GM19395 (cell line): ENCODE measurements at regions not wholly inside any gene's neighbourhood (a gene's known extent, or its start where the extent isn't known, plus 50 kb on each side); places are given as distances from the start of the nearest gene placed in this dataset.

Source experiments
- ATAC-seq: cut with Tn5 transposase; IDR thresholded peaks from one replicate; pipeline ENCODE4 v1.9.1; 2021; ENCODE audit warnings: mild to moderate bottlenecking, moderate library complexity; ENCODE audit not compliant: unreplicated experiment

GRCh38 chr2:150023663-150024062 lies 436.1 kb upstream of the MMADHC start:
- ATAC-seq: no peak

GRCh38 chr2:150023044-150023443 lies 435.5 kb upstream of the MMADHC start:
- ATAC-seq: no peak

- ATAC-seq: no peak
These were observed 433.5 kb upstream of the MMADHC start for GRCh38 chr2:150020937-150021673.

- ATAC-seq: no peak
These were observed 432.6 kb upstream of the MMADHC start for GRCh38 chr2:150020221-150020620.

GRCh38 chr2:150019063-150019462 lies 431.5 kb upstream of the MMADHC start:
- no peak for ATAC-seq

GRCh38 chr2:150012986-150013385 lies 425.4 kb upstream of the MMADHC start:
- ATAC-seq: no peak

GRCh38 chr2:150011161-150011730 lies 423.7 kb upstream of the MMADHC start:
- no peak for ATAC-seq

GRCh38 chr2:150008901-150009300 lies 421.3 kb upstream of the MMADHC start:
- no peak for ATAC-seq

- no peak for ATAC-seq
These were observed 420.3 kb upstream of the MMADHC start for GRCh38 chr2:150007815-150008430.

- no peak for ATAC-seq
These were observed 419.0 kb upstream of the MMADHC start for GRCh38 chr2:150006591-150006990.

GRCh38 chr2:150003544-150003943 lies 416.0 kb upstream of the MMADHC start:
- ATAC-seq: no peak

GRCh38 chr2:150001788-150002187 lies 414.2 kb upstream of the MMADHC start:
- no peak for ATAC-seq

GRCh38 chr2:149996901-149997300 lies 409.3 kb upstream of the MMADHC start:
- no peak for ATAC-seq

- ATAC-seq: no peak
These were observed 406.6 kb upstream of the MMADHC start for GRCh38 chr2:149994057-149994728.

- no peak for ATAC-seq
These were observed 405.7 kb upstream of the MMADHC start for GRCh38 chr2:149993316-149993715.

GRCh38 chr2:149991576-149991975 lies 404.0 kb upstream of the MMADHC start:
- no peak for ATAC-seq

GRCh38 chr2:149990965-149991364 lies 403.4 kb upstream of the MMADHC start:
- no peak for ATAC-seq

GRCh38 chr2:149989447-149990063 lies 402.0 kb upstream of the MMADHC start:
- ATAC-seq: no peak

GRCh38 chr2:149988361-149988760 lies 400.8 kb upstream of the MMADHC start:
- no peak for ATAC-seq

GRCh38 chr2:149986861-149987260 lies 399.3 kb upstream of the MMADHC start:
- ATAC-seq: no peak

- no peak for ATAC-seq
These were observed 396.7 kb upstream of the MMADHC start for GRCh38 chr2:149984311-149984710.
